ENCODE measurements at regions not wholly inside any gene's neighbourhood (a gene's known extent, or its start where the extent isn't known, plus 50 kb on each side); places are given as distances from the start of the nearest gene placed in this dataset.
"Not testable (repeated sequence)": the region's sequence is repeated elsewhere in the genome, so short reads cannot be mapped to it uniquely, and the experiment has no call there.

DNA sequence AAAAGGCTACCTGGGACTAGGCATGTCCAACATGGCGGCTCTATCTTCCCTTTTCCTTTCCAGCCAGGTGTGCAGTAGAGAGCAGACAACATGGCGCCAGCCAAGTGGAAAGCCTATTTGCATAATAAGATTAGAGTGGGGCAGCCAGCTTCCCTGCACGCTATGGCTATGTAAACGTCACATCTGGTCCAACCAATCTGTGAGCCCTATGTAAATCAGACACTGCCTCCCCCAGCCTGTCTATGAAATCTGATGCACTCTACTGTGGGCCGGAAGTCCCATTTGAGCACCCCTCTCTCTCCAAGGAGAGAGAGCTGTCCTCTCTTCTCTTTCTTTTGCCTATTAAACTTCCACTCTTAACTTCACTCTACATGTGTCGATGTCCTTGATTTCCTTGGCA lies 984.9 kb upstream of the AUTS2 start:
- DNase-seq = no peak

DNA sequence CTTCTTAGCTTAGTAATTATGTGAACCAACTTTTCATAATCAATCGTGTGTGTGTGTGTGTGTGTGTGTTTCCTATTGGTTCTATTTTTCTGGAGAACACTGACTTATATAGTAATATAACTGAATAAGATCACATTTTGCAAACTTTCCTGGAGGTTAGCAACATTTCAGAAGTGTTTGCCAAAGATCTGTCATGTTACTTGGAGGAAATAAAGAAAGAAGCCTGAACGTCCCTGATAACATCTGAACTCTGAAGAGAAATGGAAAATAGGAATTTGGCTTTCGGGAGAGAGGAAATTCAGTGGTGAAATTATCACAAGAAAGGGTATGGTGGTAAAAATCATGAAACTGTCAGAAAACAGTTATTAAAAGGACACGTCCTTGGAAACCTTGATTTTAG lies 984.4 kb upstream of the AUTS2 start:
- DNase-seq = no peak

DNA sequence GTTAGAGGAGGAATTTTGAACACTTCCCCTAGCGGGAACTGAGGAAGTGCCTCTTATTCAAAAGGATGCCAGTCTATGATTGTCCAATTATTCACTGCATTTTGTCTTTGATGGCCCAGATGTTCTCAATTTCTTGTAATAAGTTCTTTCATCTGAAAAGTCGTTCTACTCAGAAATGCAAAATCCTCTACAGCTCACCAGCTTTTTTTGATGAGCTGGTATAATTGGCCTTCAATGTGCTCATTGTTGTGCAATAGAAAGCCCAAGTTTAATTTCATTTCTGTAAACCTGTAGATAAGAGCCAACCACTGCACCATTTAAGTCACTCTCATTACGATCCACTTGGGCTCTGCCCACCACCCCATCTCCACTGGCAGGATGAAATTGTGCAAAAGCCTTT lies 978.7 kb upstream of the AUTS2 start:
- DNase-seq = no peak

DNA sequence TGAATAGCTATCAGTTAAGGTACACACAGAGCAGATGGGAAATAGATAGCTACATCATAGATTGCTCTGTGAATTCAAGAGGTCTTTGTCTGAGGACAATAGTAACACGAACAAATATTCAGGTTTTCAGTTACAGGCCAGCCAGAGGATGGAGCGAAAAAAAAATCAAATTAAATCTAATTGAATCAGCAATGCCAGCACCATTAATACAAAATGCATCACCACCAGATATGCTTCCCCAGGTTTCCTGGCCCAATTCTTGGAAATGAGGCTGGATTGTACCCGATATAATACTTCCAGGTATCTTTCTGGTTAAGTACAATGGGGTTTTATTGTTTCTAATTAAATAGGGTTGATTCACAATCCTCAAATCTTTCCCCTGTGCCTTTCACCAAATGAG lies 975.8 kb upstream of the AUTS2 start:
- no peak for DNase-seq

DNA sequence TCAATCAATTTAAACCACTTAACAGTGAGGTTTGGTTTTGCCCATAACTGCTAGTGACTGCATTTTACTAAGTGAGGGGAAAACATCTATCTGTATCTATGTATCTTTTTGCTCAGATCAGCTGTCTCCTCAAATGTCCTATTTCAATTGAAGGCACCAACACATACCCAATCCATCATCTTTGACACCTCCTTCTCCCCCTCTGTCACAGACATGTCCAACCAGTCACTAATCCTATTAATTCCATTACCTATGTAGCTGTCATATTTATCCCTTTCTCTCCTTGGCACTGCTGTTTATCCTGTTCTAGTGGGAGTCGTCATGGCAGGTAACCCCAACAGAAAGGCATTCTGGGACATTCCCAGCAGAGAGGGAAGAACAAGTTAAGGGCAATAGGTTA lies 975.2 kb upstream of the AUTS2 start:
- DNase-seq = no peak

GRCh38 chr7:68627247-68627864 lies 970.9 kb upstream of the AUTS2 start:
- no peak for DNase-seq

DNA sequence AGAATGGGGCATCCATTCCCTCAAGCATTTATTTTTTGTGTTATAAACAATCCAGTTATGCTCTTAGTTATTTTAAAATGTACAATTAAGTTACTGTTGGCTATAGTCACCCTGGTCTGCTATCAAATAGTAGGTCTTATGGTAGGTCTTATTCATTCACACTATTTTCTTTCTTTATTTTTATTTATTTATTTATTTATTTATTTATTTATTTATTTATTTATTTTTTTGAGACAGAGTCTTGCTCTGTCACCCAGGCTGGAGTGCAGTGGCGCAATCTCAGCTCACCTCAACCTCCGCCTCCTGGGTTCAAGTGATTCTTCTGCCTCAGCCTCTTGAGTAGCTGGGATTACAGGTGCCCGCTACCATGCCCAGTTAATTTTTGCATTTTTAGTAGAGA lies 967.4 kb upstream of the AUTS2 start:
- DNase-seq = not testable (repeated sequence)

GRCh38 chr7:68640103-68640502 lies 958.2 kb upstream of the AUTS2 start:
- no peak for DNase-seq

DNA sequence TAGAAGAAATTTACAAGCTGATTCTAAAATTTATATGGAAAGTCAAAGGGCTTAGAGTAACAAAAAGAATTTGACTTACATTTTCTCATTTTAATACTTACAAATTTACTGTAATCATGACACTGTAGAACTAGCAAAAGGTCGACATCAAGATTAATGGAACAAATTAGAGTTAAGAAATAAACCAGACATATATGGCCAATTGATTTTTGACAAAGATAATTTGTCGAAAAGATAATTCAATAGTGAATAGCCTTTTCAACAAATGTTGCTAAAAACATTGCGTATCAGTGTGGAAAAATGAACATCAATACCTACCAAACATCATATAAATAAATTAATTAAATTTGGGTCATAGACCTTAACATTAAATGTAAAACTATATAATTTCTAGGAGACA lies 955.5 kb upstream of the AUTS2 start:
- no peak for DNase-seq

- DNase-seq = no peak
These were observed 934.9 kb upstream of the AUTS2 start for GRCh38 chr7:68663392-68663791.

DNA sequence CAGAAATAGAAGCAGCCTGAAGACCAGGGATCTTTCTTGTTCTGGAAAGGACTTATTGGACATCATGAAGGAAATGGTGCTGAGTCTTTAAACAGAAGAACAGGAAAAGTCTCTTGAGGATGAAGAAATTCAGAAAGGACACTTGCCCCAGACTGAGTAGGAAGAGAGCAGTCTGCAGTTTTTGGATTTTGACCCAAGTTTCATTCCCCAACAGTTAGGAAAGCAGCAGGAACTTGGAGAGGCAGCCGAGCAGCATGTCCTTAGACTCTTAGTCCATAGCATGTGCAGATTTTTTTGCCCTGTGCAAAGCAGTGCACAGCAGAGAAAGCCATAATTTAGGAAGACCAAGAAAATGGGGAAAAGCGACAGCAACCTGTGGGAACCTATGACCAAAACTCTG lies 927.2 kb upstream of the AUTS2 start:
- DNase-seq = no peak

- no peak for DNase-seq
These were observed 926.6 kb upstream of the AUTS2 start for GRCh38 chr7:68671671-68672070.

DNA sequence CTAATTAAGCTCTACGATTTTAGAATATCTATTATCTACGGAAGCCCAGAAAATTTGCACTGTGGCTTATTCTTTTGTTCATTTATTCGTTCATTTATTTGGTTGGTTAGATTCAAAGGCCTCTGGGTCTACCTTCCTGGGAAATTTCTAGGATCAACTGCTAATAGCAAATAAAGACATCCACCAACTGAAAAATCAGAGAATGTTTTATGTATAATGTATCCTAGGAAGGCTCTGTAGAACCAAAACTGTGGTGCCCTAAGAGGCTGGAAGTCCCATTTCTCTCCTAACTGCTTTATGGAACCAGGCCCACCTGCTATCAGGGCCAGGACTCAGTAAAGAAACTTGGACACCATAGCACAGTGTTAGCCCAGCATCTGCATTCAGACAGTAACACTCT lies 923.4 kb upstream of the AUTS2 start:
- DNase-seq = no peak

DNA sequence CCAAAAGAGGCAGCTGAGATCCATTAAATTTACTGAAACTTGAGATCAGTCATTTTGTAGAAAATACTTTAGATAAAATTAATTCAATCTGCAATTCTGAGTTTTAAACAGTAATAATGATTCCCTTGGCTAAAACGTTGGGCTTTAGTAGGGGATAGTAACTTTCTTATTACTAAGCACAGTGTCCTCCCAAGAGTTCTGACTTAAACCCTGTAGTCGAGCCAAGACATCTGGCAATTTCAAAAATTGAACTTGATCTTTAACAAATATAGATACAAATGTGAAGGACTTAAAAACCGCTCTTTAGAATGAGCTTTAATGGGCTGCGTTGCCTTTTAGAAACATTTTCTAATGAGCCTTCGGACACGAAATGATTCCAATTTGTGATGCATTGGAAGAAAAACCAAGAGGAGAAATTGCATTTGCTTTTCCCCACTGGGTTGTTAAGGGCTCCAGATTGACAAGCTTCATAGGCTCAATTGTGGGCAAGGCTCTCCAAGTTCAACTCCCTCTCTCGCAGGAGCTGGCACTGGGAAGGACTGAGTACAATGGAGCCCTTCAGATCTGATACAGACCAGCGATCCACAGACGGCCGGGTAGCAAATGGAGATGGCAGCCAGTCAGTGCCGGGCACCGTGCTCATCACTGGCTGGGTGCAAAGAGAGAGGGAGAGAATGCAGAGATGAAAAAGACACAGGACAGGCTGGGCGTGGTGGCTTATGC lies 921.3 kb upstream of the AUTS2 start:
- no peak for DNase-seq

- DNase-seq = no peak
These were observed 920.1 kb upstream of the AUTS2 start for GRCh38 chr7:68678196-68678595.

- no peak for DNase-seq
These were observed 918.6 kb upstream of the AUTS2 start for GRCh38 chr7:68679459-68680234.

GRCh38 chr7:68680235-68680872 lies 917.9 kb upstream of the AUTS2 start:
- no peak for DNase-seq

DNA sequence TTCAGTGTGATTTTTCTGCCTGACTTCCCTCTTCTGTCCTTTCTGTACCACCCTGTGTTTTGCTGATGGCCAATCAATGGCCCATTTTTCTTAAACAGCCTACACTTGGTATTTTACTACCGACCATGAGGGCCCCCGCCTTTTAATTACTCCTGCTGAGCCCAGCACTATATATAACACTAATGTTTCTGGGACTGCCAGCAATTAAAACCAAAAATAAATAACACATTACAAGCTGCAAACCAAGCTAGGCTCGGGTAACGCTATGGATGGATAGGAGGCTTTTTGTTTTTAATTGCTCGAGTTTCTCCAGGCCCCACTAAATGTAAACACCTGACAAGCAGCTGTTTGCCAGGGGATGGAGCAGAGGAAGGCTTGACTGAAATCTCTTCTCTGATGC lies 915.4 kb upstream of the AUTS2 start:
- DNase-seq = no peak

DNA sequence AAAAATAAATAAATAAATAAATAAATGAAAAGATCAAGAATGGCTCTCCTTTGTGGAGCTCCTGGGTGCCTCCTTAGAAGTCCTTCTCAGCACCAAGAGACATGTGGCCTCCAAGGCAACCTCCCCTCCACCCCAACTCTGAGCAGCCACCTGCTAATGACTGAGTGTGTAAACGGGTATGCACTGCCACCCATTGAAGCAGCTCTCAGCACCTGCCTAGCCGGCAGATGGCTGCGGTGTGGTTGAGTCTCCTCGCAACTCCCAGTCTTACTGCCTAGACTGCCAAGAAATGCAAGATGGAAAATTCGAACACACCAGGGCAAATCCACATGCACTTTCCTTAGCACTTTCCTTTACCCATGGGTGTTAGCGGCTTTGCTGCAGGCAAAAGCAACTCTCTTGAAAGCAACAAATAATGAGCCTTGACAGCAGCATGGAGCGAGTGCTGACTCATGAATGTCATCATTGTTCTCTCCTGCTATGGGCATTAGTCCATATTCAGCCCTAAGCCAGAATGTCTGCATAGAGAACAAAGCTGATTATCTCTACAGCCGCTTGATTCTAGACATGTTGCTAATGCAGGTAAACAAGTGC lies 913.9 kb upstream of the AUTS2 start:
- DNase-seq = no peak

DNA sequence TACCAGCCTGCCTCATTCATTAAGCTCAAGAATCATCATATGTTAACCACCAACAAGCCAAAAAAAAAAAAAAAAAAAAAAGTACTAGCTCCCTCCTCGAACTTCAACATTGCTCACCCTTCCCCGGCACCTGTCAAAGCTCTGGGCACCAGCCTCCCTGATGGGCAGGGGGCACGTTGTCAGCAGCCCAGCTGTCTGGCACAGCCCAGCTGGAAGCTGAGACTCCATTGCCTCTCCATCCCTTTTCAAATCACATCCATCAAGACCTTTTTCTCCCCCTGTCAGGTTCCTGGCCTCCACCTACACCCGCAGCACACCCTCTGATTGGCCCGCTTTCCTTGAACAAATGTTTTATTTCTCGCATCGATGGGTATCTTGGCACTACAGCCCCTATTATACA lies 913.3 kb upstream of the AUTS2 start:
- DNase-seq = no peak

- no peak for DNase-seq
These were observed 909.7 kb upstream of the AUTS2 start for GRCh38 chr7:68688416-68689086.

- DNase-seq = no peak
These were observed 909.2 kb upstream of the AUTS2 start for GRCh38 chr7:68689087-68689433.
